ENCODE measurements at regions not wholly inside any gene's neighbourhood (a gene's known extent, or its start where the extent isn't known, plus 50 kb on each side); places are given as distances from the start of the nearest gene placed in this dataset.

- TF ChIP-seq CTCF (IDR thresholded peaks at IDR 0.05): no peak
- no peak for TF ChIP-seq EZH2 (IDR thresholded peaks at IDR 0.05; ENCODE audit: borderline replicate concordance, insufficient read depth, low read depth, low read length, poor library complexity, severe bottlenecking)
- no peak overlapping the region for H3K9ac ChIP-seq (ENCODE audit: low read length)
- no peaks in the 10 kb centered on the region for H4K20me1 ChIP-seq (ENCODE audit: control insufficient read depth, insufficient read depth, low read length, poor library complexity, severe bottlenecking)
- H3K36me3 ChIP-seq (replicated peaks in 1 of 2; ENCODE audit: control extremely low read depth in 1 of 2, control insufficient read depth in 1 of 2, extremely low read depth in 1 of 2, insufficient read depth in 2 of 2, low read length in 1 of 2): no peaks in the 10 kb centered on the region
- H3K27ac Mint-ChIP-seq: no peak overlapping the region
- no peaks in the 10 kb centered on the region for H3K4me1 ChIP-seq (ENCODE audit: control insufficient read depth in 2 of 2, insufficient read depth in 2 of 2, low read length in 2 of 2)
- H2AFZ ChIP-seq (ENCODE audit: insufficient read depth, low read depth, low read length, poor library complexity, severe bottlenecking): no peak overlapping the region
- WGBS (ENCODE audit: insufficient coverage): 93% methylated on average over 2 of the region's 6 CpGs
- H3K27ac ChIP-seq (ENCODE audit: low read length in 2 of 2): no peak overlapping the region
- H3K4me1 Mint-ChIP-seq: no peaks in the 10 kb centered on the region
- H3K4me3 ChIP-seq (ENCODE audit: control extremely low read depth in 1 of 5, extremely low read depth in 1 of 5, insufficient read depth in 1 of 5, low read depth in 2 of 5, low read length in 4 of 5): no peak overlapping the region
- no peak overlapping the region for H3K4me2 ChIP-seq (replicated peaks; ENCODE audit: low read depth, low read length, poor library complexity, severe bottlenecking)
- no peaks in the 10 kb centered on the region for H3K79me2 ChIP-seq (ENCODE audit: control insufficient read depth, insufficient read depth, low read length)
- peaks cover 0 to 1% (median 0%) of the 10 kb centered on the region in 3 donors for H3K9me3 ChIP-seq (ENCODE audit: control extremely low read depth in 1 of 3, control insufficient read depth in 2 of 3, insufficient read depth in 1 of 3, low read length in 2 of 3)
- intact Hi-C loops (cut with micrococcal nuclease): no loop called here
- H3K4me3 Mint-ChIP-seq: no peak overlapping the region
- DNase-seq: no peak
- H3K27me3 ChIP-seq (replicated peaks in 1 of 4; ENCODE audit: control extremely low read depth in 1 of 4, control insufficient read depth in 3 of 4, insufficient read depth in 4 of 4, low read length in 3 of 4): peaks cover 0 to 3% (median 0%) of the 10 kb centered on the region in 4 experiments
- H3K9me3 Mint-ChIP-seq (ENCODE audit: insufficient read depth): no peaks in the 10 kb centered on the region
- POLR2A ChIA-PET: no interaction called here
- ATAC-seq (ENCODE audit: low read depth): no peak
- H3K27me3 Mint-ChIP-seq: peaks cover 48% of the 10 kb centered on the region
- CTCF ChIA-PET: no interaction called here
Measured at GRCh38 chr10:14423111-14423744, 92.5 kb upstream of the FRMD4A start.

GRCh38 chr10:14422431-14422830, 91.7 kb upstream of the FRMD4A start:
- no peaks in the 10 kb centered on the region for H3K79me2 ChIP-seq (ENCODE audit: control insufficient read depth, insufficient read depth, low read length)
- intact Hi-C loops (cut with micrococcal nuclease): no loop called here
- peaks cover 50% of the 10 kb centered on the region for H3K27me3 Mint-ChIP-seq
- DNase-seq (no peak), ATAC-seq (ENCODE audit: low read depth) (no peak)
- no peak overlapping the region for H3K9ac ChIP-seq (ENCODE audit: low read length)
- H3K4me3 Mint-ChIP-seq: no peak overlapping the region
- no peak overlapping the region for H3K27ac ChIP-seq (ENCODE audit: low read length in 2 of 2)
- H3K4me1 Mint-ChIP-seq: no peaks in the 10 kb centered on the region
- H3K27me3 ChIP-seq (replicated peaks in 1 of 4; ENCODE audit: control extremely low read depth in 1 of 4, control insufficient read depth in 3 of 4, insufficient read depth in 4 of 4, low read length in 3 of 4): peaks cover 0 to 4% (median 0%) of the 10 kb centered on the region in 4 experiments
- H3K36me3 ChIP-seq (replicated peaks in 1 of 2; ENCODE audit: control extremely low read depth in 1 of 2, control insufficient read depth in 1 of 2, extremely low read depth in 1 of 2, insufficient read depth in 2 of 2, low read length in 1 of 2): no peaks in the 10 kb centered on the region
- TF ChIP-seq CTCF (IDR thresholded peaks at IDR 0.05): no peak
- no peak for TF ChIP-seq EZH2 (IDR thresholded peaks at IDR 0.05; ENCODE audit: borderline replicate concordance, insufficient read depth, low read depth, low read length, poor library complexity, severe bottlenecking)
- ChIA-PET POLR2A (no interaction called here), CTCF (no interaction called here)
- no peaks in the 10 kb centered on the region for H3K9me3 Mint-ChIP-seq (ENCODE audit: insufficient read depth)
- H3K27ac Mint-ChIP-seq: no peak overlapping the region
- H2AFZ ChIP-seq (ENCODE audit: insufficient read depth, low read depth, low read length, poor library complexity, severe bottlenecking): no peak overlapping the region
- H4K20me1 ChIP-seq (ENCODE audit: control insufficient read depth, insufficient read depth, low read length, poor library complexity, severe bottlenecking): no peaks in the 10 kb centered on the region
- H3K9me3 ChIP-seq (ENCODE audit: control extremely low read depth in 1 of 3, control insufficient read depth in 2 of 3, insufficient read depth in 1 of 3, low read length in 2 of 3): peaks cover 0 to 1% (median 0%) of the 10 kb centered on the region in 3 donors
- no peak overlapping the region for H3K4me2 ChIP-seq (replicated peaks; ENCODE audit: low read depth, low read length, poor library complexity, severe bottlenecking)
- H3K4me1 ChIP-seq (ENCODE audit: control insufficient read depth in 2 of 2, insufficient read depth in 2 of 2, low read length in 2 of 2): no peaks in the 10 kb centered on the region
- H3K4me3 ChIP-seq (ENCODE audit: control extremely low read depth in 1 of 5, extremely low read depth in 1 of 5, insufficient read depth in 1 of 5, low read depth in 2 of 5, low read length in 4 of 5): no peak overlapping the region
- WGBS (ENCODE audit: insufficient coverage): no CpG with 5 or more reads among the region's 2 CpGs

Measured in B cell (primary cell).